ENCODE measurements at regions not wholly inside any gene's neighbourhood (a gene's known extent, or its start where the extent isn't known, plus 50 kb on each side); places are given as distances from the start of the nearest gene placed in this dataset.

DNA sequence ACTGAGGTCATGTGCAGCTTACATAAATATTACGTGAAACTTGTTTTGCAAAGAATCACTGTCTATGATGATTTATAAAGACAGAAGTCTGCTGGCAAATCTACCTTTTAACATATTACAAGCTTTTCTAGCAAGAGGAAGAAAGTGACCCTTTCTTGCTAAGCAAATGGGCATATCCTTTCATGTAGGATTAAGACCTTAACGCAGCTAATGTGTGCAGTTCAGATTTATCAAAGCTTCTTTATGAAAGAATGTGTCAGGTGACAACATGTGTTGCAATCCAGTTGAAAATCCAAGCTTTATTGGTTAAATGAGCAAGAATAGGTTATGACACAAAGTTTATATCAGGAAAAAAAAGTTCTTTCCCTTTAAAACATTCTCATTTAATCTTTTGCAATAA, 115.6 kb upstream of the NBEA start:
- 65% methylated on average over 2 of the region's 2 CpGs for WGBS
- TF ChIP-seq SP1 (IDR thresholded peaks at IDR 0.05) = no peak
- no peak for TF ChIP-seq GABPA (IDR thresholded peaks at IDR 0.05 in 1 of 2, conservative IDR thresholded peaks at IDR 0.05 in 1 of 2)
- no peak for TF ChIP-seq FOXA1 (IDR thresholded peaks at IDR 0.05)
- TF ChIP-seq RXRA (IDR thresholded peaks at IDR 0.05) = no peak
- no peak for TF ChIP-seq RAD21 (IDR thresholded peaks at IDR 0.05)
- TF ChIP-seq REST (IDR thresholded peaks at IDR 0.05) = no peak
- no peak for TF ChIP-seq HNF4G (IDR thresholded peaks at IDR 0.05)
- TF ChIP-seq YY1 (IDR thresholded peaks at IDR 0.05) = no peak
- TF ChIP-seq, protein P1, sequence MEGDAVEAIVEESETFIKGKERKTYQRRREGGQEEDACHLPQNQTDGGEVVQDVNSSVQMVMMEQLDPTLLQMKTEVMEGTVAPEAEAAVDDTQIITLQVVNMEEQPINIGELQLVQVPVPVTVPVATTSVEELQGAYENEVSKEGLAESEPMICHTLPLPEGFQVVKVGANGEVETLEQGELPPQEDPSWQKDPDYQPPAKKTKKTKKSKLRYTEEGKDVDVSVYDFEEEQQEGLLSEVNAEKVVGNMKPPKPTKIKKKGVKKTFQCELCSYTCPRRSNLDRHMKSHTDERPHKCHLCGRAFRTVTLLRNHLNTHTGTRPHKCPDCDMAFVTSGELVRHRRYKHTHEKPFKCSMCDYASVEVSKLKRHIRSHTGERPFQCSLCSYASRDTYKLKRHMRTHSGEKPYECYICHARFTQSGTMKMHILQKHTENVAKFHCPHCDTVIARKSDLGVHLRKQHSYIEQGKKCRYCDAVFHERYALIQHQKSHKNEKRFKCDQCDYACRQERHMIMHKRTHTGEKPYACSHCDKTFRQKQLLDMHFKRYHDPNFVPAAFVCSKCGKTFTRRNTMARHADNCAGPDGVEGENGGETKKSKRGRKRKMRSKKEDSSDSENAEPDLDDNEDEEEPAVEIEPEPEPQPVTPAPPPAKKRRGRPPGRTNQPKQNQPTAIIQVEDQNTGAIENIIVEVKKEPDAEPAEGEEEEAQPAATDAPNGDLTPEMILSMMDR (IDR thresholded peaks at IDR 0.05; ENCODE audit: low read depth, low read length, missing input control) = no peak
- H3K27ac ChIP-seq (ENCODE audit: low read depth in 1 of 2, low read length in 2 of 2) = no peak overlapping the region

DNA sequence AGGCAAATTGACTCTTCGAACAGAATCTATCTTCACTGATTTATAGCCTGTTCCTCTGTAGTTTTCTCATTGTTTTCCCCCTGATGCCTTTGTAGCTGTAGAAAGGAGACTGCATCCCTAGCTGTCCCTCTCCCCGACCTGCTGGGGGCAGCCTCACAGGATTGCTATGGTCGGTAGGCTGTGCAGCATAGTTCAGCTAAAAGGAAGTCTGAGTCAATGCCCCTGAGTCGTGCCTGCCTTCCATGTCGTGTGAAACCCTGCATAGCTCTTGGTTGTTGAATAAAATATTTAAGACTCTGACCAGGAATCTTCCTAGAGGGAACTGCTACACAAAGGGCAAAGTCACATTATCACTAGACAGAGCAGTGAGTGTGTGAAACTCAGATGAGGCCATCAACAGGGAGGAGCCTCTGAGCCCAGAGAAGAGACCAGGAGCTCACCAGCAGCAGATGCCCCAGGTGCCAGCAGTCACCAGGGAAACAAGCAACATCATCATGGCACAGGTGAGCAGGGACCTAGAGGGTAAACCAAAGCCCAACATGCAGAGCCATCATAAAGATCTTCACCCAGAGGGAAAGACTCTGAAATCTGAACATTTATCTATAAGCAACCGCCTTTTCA, 108.4 kb upstream of the NBEA start:
- 39% methylated on average over 6 of the region's 6 CpGs for WGBS
- H3K27me3 ChIP-seq (ENCODE audit: control insufficient read depth in 4 of 4, insufficient read depth in 4 of 4, low read length in 3 of 4) = peaks cover 0 to 3% (median 0%) of the 10 kb centered on the region in 4 donors
- no peak overlapping the region for H3K27ac ChIP-seq (ENCODE audit: low read depth in 1 of 2, low read length in 2 of 2)
- no peaks in the 10 kb centered on the region for H3K4me1 ChIP-seq (ENCODE audit: control insufficient read depth in 4 of 4, insufficient read depth in 4 of 4, low read length in 3 of 4)
- H3K9ac ChIP-seq (ENCODE audit: low read depth in 1 of 2, low read length in 2 of 2) = no peak overlapping the region
- no peaks in the 10 kb centered on the region for H3K36me3 ChIP-seq (ENCODE audit: control insufficient read depth in 4 of 4, insufficient read depth in 3 of 4, low read depth in 1 of 4, low read length in 3 of 4)
- TF ChIP-seq REST (IDR thresholded peaks at IDR 0.05) (no peak), ATF3 (IDR thresholded peaks at IDR 0.05) (no peak), EGR1 (IDR thresholded peaks at IDR 0.05; ENCODE audit: low read depth in 2 of 2) (no peak), HNF4A (conservative IDR thresholded peaks at IDR 0.05) (no peak), RXRA (IDR thresholded peaks at IDR 0.05) (no peak), GABPA (IDR thresholded peaks at IDR 0.05 in 1 of 2, conservative IDR thresholded peaks at IDR 0.05 in 1 of 2) (no peak), FOXA2 (IDR thresholded peaks at IDR 0.05) (no peak), MAX (IDR thresholded peaks at IDR 0.05) (no peak), RAD21 (IDR thresholded peaks at IDR 0.05) (no peak), JUND (IDR thresholded peaks at IDR 0.05) (no peak), ZBTB33 (IDR thresholded peaks at IDR 0.05) (no peak), NR2F2 (IDR thresholded peaks at IDR 0.05) (no peak), TAF1 (conservative IDR thresholded peaks at IDR 0.05) (no peak), FOXA1 (IDR thresholded peaks at IDR 0.05) (no peak)
- TF ChIP-seq, protein P1 (IDR thresholded peaks at IDR 0.05; ENCODE audit: low read depth, low read length, missing input control) = no peak
- DNase-seq (ENCODE audit: low spot score) = no peak
- peaks cover 0 to 3% (median 1%) of the 10 kb centered on the region in 4 donors for H3K9me3 ChIP-seq (ENCODE audit: control insufficient read depth in 4 of 4, low read length in 3 of 4)
- no peak overlapping the region for H3K4me3 ChIP-seq (ENCODE audit: low read depth in 1 of 3, low read length in 3 of 3)

More for the DNA sequence above, 115.6 kb upstream of the NBEA start:
- Histone ChIP-seq H3K9ac (ENCODE audit: low read depth in 1 of 2, low read length in 2 of 2) (no peak overlapping the region), H3K9me3 (ENCODE audit: control insufficient read depth in 4 of 4, low read length in 3 of 4) (no peaks in the 10 kb centered on the region), H3K4me1 (ENCODE audit: control insufficient read depth in 4 of 4, insufficient read depth in 4 of 4, low read length in 3 of 4) (no peaks in the 10 kb centered on the region), H3K27me3 (ENCODE audit: control insufficient read depth in 4 of 4, insufficient read depth in 4 of 4, low read length in 3 of 4) (peaks cover 0 to under 1% (median 0%) of the 10 kb centered on the region in 4 donors), H3K36me3 (ENCODE audit: control insufficient read depth in 4 of 4, insufficient read depth in 3 of 4, low read depth in 1 of 4, low read length in 3 of 4) (no peaks in the 10 kb centered on the region), H3K4me3 (ENCODE audit: low read depth in 1 of 3, low read length in 3 of 3) (no peak overlapping the region)
- DNase-seq (ENCODE audit: low spot score) = no peak

All from liver (tissue), 8 donors.